CD4-positive, alpha-beta memory T cell (primary cell): ENCODE measurements at regions not wholly inside any gene's neighbourhood (a gene's known extent, or its start where the extent isn't known, plus 50 kb on each side); places are given as distances from the start of the nearest gene placed in this dataset.
"Not testable (repeated sequence)": the region's sequence is repeated elsewhere in the genome, so short reads cannot be mapped to it uniquely, and the experiment has no call there.

Experiments used
- CTCF ChIA-PET: fragments of 350-600 bp; sonication (Branson Sonifier 250); formaldehyde crosslinking; loops from one replicate; lab custom pipeline; 2021; ENCODE audit warnings: inconsistent platforms; ENCODE audit not compliant: partially characterized antibody; lab: Charles Lee
- POLR2A ChIA-PET: fragments of 350-600 bp; sonication (Branson Sonifier 250); formaldehyde crosslinking; loops from one replicate; lab custom pipeline; 2021; ENCODE audit not compliant: partially characterized antibody; lab: Charles Lee
- DNase-seq, 5 donors: peaks; one replicate each; pipeline versions ENCODE4 v3.0.0 to v3.0.0-alpha.2; 2020 to 2022; ENCODE audit warnings: mixed read lengths in 1 of 5
- H3K27ac ChIP-seq: one replicate; pipeline ENCODE4 v1.7.0; 2013; ENCODE audit warnings: low read depth, low read length
- H3K27me3 ChIP-seq: 2 replicates; pipeline ENCODE4 v1.7.0; 2013; ENCODE audit warnings: mild to moderate bottlenecking, low read length, moderate library complexity; ENCODE audit not compliant: insufficient read depth
- H3K36me3 ChIP-seq: 2 replicates; pipeline ENCODE4 v1.7.0; 2013; ENCODE audit warnings: mild to moderate bottlenecking, low read length, moderate library complexity; ENCODE audit not compliant: insufficient read depth
- H3K4me1 ChIP-seq: 2 replicates; pipeline ENCODE4 v1.7.0; 2013; ENCODE audit warnings: mild to moderate bottlenecking, low read length, moderate library complexity; ENCODE audit not compliant: insufficient read depth
- H3K4me3 ChIP-seq, 2 donors: one replicate each; pipeline ENCODE4 v1.7.0; 2013; ENCODE audit warnings: low read length in 2 of 2, mild to moderate bottlenecking in 1 of 2
- H3K9me3 ChIP-seq, 2 donors: one replicate each; pipeline ENCODE4 v1.7.0; 2013; ENCODE audit warnings: low read length in 2 of 2, control low read depth in 1 of 2; ENCODE audit not compliant: control insufficient read depth in 1 of 2
- H3K27ac Mint-ChIP-seq, 7 donors: one replicate each; pipeline ENCODE4 v1.8.0; 2020 to 2021; ENCODE audit warnings: mixed read lengths in 7 of 7, mild to moderate bottlenecking in 6 of 7, inconsistent platforms in 3 of 7, moderate library complexity in 3 of 7
- H3K27me3 Mint-ChIP-seq, 2 donors: one replicate each; pipeline ENCODE4 v1.8.0; 2020 to 2021; ENCODE audit warnings: mixed read lengths in 2 of 2
- H3K36me3 Mint-ChIP-seq, 2 donors: one replicate each; pipeline ENCODE4 v1.8.0; 2020 to 2021; ENCODE audit warnings: mixed read lengths in 2 of 2, inconsistent platforms in 1 of 2, mild to moderate bottlenecking in 1 of 2
- H3K4me1 Mint-ChIP-seq, 4 donors: one replicate each; pipeline ENCODE4 v1.8.0; 2020 to 2021; ENCODE audit warnings: mixed read lengths in 4 of 4, mild to moderate bottlenecking in 1 of 4
- H3K4me3 Mint-ChIP-seq, 8 donors: one replicate each; pipeline ENCODE4 v1.8.0; 2020 to 2021; ENCODE audit warnings: mixed read lengths in 8 of 8, mild to moderate bottlenecking in 7 of 8, moderate library complexity in 6 of 8, inconsistent platforms in 3 of 8
- H3K9me3 Mint-ChIP-seq, 8 donors: one replicate each; pipeline ENCODE4 v1.8.0; 2020 to 2021; ENCODE audit warnings: mixed read lengths in 8 of 8, mild to moderate bottlenecking in 5 of 8, inconsistent platforms in 3 of 8, moderate library complexity in 1 of 8
- intact Hi-C: fragments of 100-400 bp; cut with micrococcal nuclease; formaldehyde crosslinking; loops from one replicate; pipeline ENCODE4 v1.15.1; 2023

GRCh38 chr6:1164600-1164999, 147.3 kb upstream of the FOXQ1 start:
- no peaks in the 10 kb centered on the region for H3K36me3 ChIP-seq
- H3K27me3 ChIP-seq, result peaks cover 4% of the 10 kb centered on the region
- ChIA-PET POLR2A (no interaction called here), CTCF (no interaction called here)
- Mint-ChIP-seq H3K4me1 (peaks cover 0 to 4% (median 4%) of the 10 kb centered on the region in 4 donors), H3K27ac (no peak overlapping the region), H3K36me3 (no peaks in the 10 kb centered on the region), H3K9me3 (peaks cover 0 to 4% (median 0%) of the 10 kb centered on the region in 8 donors), H3K27me3 (peaks cover 8 to 14% of the 10 kb centered on the region in 2 donors), H3K4me3 (no peak overlapping the region)
- no peak overlapping the region for H3K27ac ChIP-seq
- no peaks in the 10 kb centered on the region for H3K9me3 ChIP-seq
- no peak for DNase-seq
- no peak overlapping the region for H3K4me3 ChIP-seq
- intact Hi-C loops, result no loop called here
- H3K4me1 ChIP-seq, result no peaks in the 10 kb centered on the region

DNA sequence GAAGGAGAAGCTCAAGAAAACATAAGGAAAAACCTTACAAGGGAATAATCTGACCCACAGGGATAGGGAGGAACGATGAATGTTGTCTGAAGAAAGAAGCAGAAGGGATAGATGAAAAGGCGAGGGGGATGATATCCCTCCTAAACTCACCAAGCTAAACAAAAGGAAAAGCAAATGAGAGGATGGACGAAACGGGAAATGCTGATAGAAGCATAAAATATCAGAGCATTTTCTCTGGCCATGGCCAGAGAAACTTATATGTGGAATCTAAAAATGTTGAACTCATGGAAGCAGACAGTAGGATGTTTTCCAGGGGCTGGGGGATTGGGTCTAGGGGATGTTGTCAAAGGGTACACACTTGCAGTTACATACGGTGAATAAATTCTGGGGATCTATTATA, 148.4 kb upstream of the FOXQ1 start:
- H3K4me1 ChIP-seq, result no peaks in the 10 kb centered on the region
- no peak overlapping the region for H3K27ac ChIP-seq
- peaks cover 0 to 4% (median 4%) of the 10 kb centered on the region in 4 donors for H3K4me1 Mint-ChIP-seq
- POLR2A ChIA-PET, result no interaction called here
- peaks cover 7 to 9% of the 10 kb centered on the region in 2 donors for H3K27me3 Mint-ChIP-seq
- H3K4me3 ChIP-seq, result no peak overlapping the region
- no peak overlapping the region for H3K4me3 Mint-ChIP-seq
- no peaks in the 10 kb centered on the region for H3K9me3 Mint-ChIP-seq
- intact Hi-C loops, result no loop called here
- no peaks in the 10 kb centered on the region for H3K9me3 ChIP-seq
- no peak overlapping the region for H3K27ac Mint-ChIP-seq
- H3K27me3 ChIP-seq, result peaks cover 4% of the 10 kb centered on the region
- no peaks in the 10 kb centered on the region for H3K36me3 Mint-ChIP-seq
- CTCF ChIA-PET, result no interaction called here
- no peaks in the 10 kb centered on the region for H3K36me3 ChIP-seq
- no peak for DNase-seq

DNA sequence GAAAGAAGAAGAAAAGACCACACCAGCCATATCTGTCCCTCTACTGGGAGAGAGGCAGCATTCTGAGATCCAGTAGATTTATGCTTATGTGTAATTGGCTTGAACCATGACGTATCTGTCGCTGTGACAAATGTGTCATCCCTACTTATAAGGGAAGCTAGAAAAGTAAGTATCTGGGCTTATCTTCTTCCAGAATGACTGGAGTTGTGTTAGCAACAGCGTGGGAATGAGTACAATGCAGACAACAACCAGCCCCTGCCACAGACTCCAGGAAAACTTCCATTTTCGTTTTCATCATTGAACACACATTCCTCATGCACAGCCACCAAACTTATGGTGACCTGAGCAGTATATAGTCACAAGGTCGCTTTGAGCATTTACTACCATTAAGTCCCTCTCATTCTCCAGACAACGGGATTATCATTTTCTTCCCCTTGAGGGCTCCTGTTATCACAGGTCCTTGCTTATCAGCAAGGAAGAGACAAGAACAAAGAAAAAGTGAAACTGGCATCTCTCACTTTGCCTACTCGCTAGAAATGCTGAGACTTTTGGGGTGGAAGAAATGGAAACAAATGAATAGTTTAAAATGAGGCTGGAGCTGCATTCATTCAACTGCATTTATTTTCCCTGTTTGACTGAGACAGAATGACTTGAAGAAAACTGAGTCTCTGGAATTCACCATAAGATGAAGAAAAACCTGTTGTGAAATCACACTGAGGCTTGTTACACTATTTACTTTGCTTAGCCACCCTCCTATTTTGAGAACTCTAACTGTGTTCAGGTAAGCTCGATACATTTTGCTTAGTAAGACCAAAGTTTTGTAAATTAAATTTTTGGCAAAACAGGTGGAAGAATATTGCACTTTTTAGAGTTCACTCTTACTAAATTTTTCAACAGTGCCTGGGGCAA, 149.3 kb upstream of the FOXQ1 start:
- Histone ChIP-seq H3K9me3 (no peaks in the 10 kb centered on the region), H3K36me3 (no peaks in the 10 kb centered on the region), H3K4me3 (no peak overlapping the region), H3K27me3 (peaks cover 4% of the 10 kb centered on the region), H3K27ac (no peak overlapping the region), H3K4me1 (no peaks in the 10 kb centered on the region)
- intact Hi-C loops, result no loop called here
- Mint-ChIP-seq H3K27me3 (peaks cover 7 to 9% of the 10 kb centered on the region in 2 donors), H3K4me1 (peaks cover 0 to 4% (median 4%) of the 10 kb centered on the region in 4 donors), H3K36me3 (no peaks in the 10 kb centered on the region), H3K27ac (no peak overlapping the region), H3K9me3 (no peaks in the 10 kb centered on the region), H3K4me3 (peak overlapping the region in 3 of 8 donors; percentile 15 to 41 (median 31))
- POLR2A ChIA-PET, result no interaction called here
- CTCF ChIA-PET, result no interaction called here
- no peak for DNase-seq

- H3K27ac Mint-ChIP-seq, H3K4me3 ChIP-seq, intact Hi-C loops, CTCF ChIA-PET, H3K36me3 ChIP-seq, DNase-seq, H3K36me3 Mint-ChIP-seq, H3K4me1 Mint-ChIP-seq, H3K9me3 ChIP-seq, H3K27ac ChIP-seq, POLR2A ChIA-PET, H3K4me1 ChIP-seq, H3K27me3 Mint-ChIP-seq, H3K27me3 ChIP-seq, H3K4me3 Mint-ChIP-seq: not testable (repeated sequence)
- peaks cover 0 to 10% (median 2%) of the 10 kb centered on the region in 8 donors for H3K9me3 Mint-ChIP-seq
Measured at GRCh38 chr6:1156411-1156810, 155.5 kb upstream of the FOXQ1 start.

DNA sequence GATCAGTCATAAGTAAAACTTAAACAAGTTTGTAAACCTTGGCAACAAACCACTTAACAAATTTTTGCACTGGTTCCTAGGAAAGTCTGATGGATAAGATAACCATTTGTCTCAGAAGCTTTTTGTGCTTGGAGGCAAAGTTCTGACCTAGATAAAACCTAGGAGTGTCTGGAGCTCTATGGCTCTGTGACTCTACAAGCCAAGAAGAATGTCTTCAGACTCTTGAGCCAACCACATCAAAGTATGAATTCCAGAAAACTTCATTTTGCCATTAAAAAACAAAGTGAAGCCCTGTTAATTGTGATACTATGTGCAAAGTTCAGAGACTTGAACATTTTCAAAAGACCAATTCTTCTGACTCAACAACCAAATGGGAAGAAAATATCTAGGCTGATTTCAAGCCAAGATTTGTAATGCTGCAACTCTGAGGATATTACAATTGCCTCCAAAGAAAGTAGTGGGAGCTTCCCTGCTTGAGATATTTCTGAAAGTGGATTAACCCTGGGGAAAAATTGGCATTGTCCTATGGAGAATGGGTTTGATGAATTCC, 158.1 kb upstream of the FOXQ1 start:
- H3K4me1 ChIP-seq, result no peaks in the 10 kb centered on the region
- Mint-ChIP-seq H3K27ac (no peak overlapping the region), H3K4me3 (no peak overlapping the region), H3K4me1 (no peaks in the 10 kb centered on the region), H3K36me3 (no peaks in the 10 kb centered on the region), H3K9me3 (peaks cover 0 to 10% (median 2%) of the 10 kb centered on the region in 8 donors), H3K27me3 (peaks cover 9 to 11% of the 10 kb centered on the region in 2 donors)
- DNase-seq, result no peak
- intact Hi-C loops, result no loop called here
- no peaks in the 10 kb centered on the region for H3K36me3 ChIP-seq
- ChIA-PET CTCF (no interaction called here), POLR2A (no interaction called here)
- no peak overlapping the region for H3K4me3 ChIP-seq
- H3K27ac ChIP-seq, result no peak overlapping the region
- no peaks in the 10 kb centered on the region for H3K27me3 ChIP-seq
- H3K9me3 ChIP-seq, result no peaks in the 10 kb centered on the region

GRCh38 chr6:1146500-1146899, 165.4 kb upstream of the FOXQ1 start:
- Mint-ChIP-seq H3K4me1 (no peaks in the 10 kb centered on the region), H3K4me3 (no peak overlapping the region), H3K27me3 (peaks cover 17 to 23% of the 10 kb centered on the region in 2 donors), H3K9me3 (peaks cover 0 to 3% (median 0%) of the 10 kb centered on the region in 8 donors), H3K27ac (no peak overlapping the region), H3K36me3 (no peaks in the 10 kb centered on the region)
- H3K27ac ChIP-seq, result no peak overlapping the region
- POLR2A ChIA-PET, result no interaction called here
- H3K4me3 ChIP-seq, result no peak overlapping the region
- no peaks in the 10 kb centered on the region for H3K4me1 ChIP-seq
- no peaks in the 10 kb centered on the region for H3K27me3 ChIP-seq
- intact Hi-C loops, result no loop called here
- H3K36me3 ChIP-seq, result no peaks in the 10 kb centered on the region
- no peak for DNase-seq
- no peaks in the 10 kb centered on the region for H3K9me3 ChIP-seq
- CTCF ChIA-PET, result no interaction called here

DNA sequence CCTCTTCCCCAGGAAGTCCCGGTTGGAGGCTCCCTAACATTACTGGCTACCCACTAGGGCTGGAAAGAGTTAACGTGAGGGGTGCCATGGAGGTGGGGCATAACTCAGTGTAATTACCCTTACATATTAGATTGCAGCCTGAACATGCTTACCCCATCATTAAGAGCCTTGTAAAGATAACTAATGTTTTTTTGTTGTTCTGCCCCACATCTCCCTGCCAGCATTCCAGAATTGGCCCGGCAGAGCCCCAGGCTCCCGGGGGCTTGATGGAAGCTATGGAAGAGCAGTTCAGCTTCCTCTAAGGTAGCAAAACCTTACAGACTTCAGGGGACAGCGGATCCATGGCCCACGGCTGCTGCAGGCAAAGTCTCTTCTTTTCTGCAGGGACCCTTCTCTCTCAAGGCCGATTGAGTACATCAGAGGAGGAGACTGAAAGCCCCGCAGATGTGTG, 166.1 kb upstream of the FOXQ1 start:
- H3K27me3 ChIP-seq, result no peaks in the 10 kb centered on the region
- H3K36me3 Mint-ChIP-seq, result no peaks in the 10 kb centered on the region
- CTCF ChIA-PET, result no interaction called here
- H3K4me3 ChIP-seq, result no peak overlapping the region
- H3K36me3 ChIP-seq, result no peaks in the 10 kb centered on the region
- H3K27me3 Mint-ChIP-seq, result peaks cover 16 to 23% of the 10 kb centered on the region in 2 donors
- H3K4me1 ChIP-seq, result no peaks in the 10 kb centered on the region
- no peaks in the 10 kb centered on the region for H3K4me1 Mint-ChIP-seq
- DNase-seq, result no peak
- H3K4me3 Mint-ChIP-seq, result no peak overlapping the region
- H3K27ac ChIP-seq, result no peak overlapping the region
- POLR2A ChIA-PET, result no interaction called here
- intact Hi-C loops, result no loop called here
- H3K27ac Mint-ChIP-seq, result no peak overlapping the region
- peaks cover 0 to 3% (median 0%) of the 10 kb centered on the region in 8 donors for H3K9me3 Mint-ChIP-seq
- H3K9me3 ChIP-seq, result no peaks in the 10 kb centered on the region
